Glutamatergic neuron (in vitro differentiated cells): ENCODE measurements at regions not wholly inside any gene's neighbourhood (a gene's known extent, or its start where the extent isn't known, plus 50 kb on each side); places are given as distances from the start of the nearest gene placed in this dataset.

Experiments used
- DNase-seq: peaks from one replicate; pipeline ENCODE4 v3.0.0; 2022
- H3K27ac Mint-ChIP-seq: one replicate; pipeline ENCODE4 v1.8.0; 2020; ENCODE audit warnings: mild to moderate bottlenecking, mixed read lengths, inconsistent platforms; ENCODE audit not compliant: unreplicated experiment
- H3K27me3 Mint-ChIP-seq: one replicate; pipeline ENCODE4 v1.8.0; 2020; ENCODE audit warnings: mild to moderate bottlenecking, moderate library complexity, mixed read lengths, inconsistent platforms; ENCODE audit not compliant: unreplicated experiment
- H3K36me3 Mint-ChIP-seq: one replicate; pipeline ENCODE4 v1.8.0; 2020; ENCODE audit warnings: mild to moderate bottlenecking, mixed read lengths, inconsistent platforms; ENCODE audit not compliant: unreplicated experiment
- H3K4me1 Mint-ChIP-seq: one replicate; pipeline ENCODE4 v1.8.0; 2020; ENCODE audit warnings: mild to moderate bottlenecking, low read depth, mixed read lengths, inconsistent platforms; ENCODE audit not compliant: unreplicated experiment
- H3K4me3 Mint-ChIP-seq: one replicate; pipeline ENCODE4 v1.8.0; 2020; ENCODE audit warnings: mild to moderate bottlenecking, mixed read lengths, inconsistent platforms; ENCODE audit not compliant: unreplicated experiment
- H3K9me3 Mint-ChIP-seq: one replicate; pipeline ENCODE4 v1.8.0; 2020; ENCODE audit warnings: mild to moderate bottlenecking, moderate library complexity, mixed read lengths, inconsistent platforms; ENCODE audit not compliant: unreplicated experiment
- TF ChIP-seq, protein P1 (sequence below): fragments of 200-600 bp; sonication (generic); IDR thresholded peaks from one replicate; pipeline ENCODE4 v1.5.0; 2021; ENCODE audit not compliant: partially characterized antibody, unreplicated experiment

DNA sequence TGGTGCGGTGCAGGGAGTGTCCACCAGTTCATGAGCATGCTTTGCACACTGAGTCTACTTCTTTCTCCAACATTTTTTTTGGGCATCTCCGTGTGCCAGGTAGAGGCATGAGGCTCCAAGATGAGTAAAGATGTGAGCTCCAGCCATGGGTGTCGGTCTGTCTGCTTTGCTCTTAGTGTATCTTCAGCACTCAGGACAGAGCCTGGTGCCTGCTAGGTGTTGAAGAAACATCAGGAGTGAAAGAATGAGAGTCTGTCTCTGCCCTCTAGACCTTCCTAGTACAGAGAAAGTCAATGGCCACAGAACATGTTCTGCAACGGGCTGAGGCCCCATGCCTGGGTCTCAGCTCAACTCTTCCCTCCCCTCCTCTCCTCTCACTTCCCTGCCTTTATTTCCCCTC lies 486.5 kb downstream of the TBC1D22A start:
- H3K27me3 Mint-ChIP-seq = peaks cover 6% of the 10 kb centered on the region
- no peak overlapping the region for H3K4me3 Mint-ChIP-seq
- peaks cover 18% of the 10 kb centered on the region for H3K9me3 Mint-ChIP-seq
- H3K36me3 Mint-ChIP-seq = peaks cover 20% of the 10 kb centered on the region
- TF ChIP-seq, protein P1, sequence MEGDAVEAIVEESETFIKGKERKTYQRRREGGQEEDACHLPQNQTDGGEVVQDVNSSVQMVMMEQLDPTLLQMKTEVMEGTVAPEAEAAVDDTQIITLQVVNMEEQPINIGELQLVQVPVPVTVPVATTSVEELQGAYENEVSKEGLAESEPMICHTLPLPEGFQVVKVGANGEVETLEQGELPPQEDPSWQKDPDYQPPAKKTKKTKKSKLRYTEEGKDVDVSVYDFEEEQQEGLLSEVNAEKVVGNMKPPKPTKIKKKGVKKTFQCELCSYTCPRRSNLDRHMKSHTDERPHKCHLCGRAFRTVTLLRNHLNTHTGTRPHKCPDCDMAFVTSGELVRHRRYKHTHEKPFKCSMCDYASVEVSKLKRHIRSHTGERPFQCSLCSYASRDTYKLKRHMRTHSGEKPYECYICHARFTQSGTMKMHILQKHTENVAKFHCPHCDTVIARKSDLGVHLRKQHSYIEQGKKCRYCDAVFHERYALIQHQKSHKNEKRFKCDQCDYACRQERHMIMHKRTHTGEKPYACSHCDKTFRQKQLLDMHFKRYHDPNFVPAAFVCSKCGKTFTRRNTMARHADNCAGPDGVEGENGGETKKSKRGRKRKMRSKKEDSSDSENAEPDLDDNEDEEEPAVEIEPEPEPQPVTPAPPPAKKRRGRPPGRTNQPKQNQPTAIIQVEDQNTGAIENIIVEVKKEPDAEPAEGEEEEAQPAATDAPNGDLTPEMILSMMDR = no peak
- no peak overlapping the region for H3K27ac Mint-ChIP-seq
- no peaks in the 10 kb centered on the region for H3K4me1 Mint-ChIP-seq
- DNase-seq = no peak

DNA sequence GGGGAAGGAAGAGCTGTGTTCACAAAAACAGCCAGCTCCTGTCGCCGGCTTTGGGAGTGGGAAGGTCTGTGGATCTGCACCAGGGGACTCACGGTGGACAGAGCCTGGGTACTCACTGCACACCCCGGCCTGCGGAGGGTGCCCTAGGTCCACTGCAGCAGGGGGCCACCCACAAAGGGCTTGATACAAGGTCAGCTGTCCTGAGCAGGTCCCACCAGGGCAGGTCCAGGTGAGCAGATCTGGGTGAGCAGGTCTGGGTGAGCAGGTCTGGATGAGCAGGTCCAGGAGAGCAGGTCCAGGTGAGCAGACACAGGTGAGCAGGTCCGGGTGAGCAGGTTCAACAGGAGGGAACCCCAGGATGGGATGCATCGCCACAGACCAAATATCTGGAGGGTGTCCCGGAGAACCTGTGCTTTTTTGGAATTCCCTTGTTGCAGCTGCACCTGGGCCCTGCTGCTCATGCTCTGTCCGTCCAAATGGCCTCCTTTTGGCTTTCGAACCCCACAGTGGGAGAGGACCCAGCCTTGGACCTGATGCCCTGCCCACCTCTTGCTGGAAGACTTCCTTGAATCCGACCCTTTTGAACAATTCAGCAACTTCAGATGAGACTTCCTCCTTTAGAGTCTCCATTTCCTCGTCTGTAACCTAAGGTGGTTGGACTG lies 485.3 kb downstream of the TBC1D22A start:
- H3K4me1 Mint-ChIP-seq = no peaks in the 10 kb centered on the region
- peaks cover 20% of the 10 kb centered on the region for H3K36me3 Mint-ChIP-seq
- no peak overlapping the region for H3K4me3 Mint-ChIP-seq
- no peak overlapping the region for H3K27ac Mint-ChIP-seq
- TF ChIP-seq, protein P1 = no peak
- H3K9me3 Mint-ChIP-seq = peaks cover 18% of the 10 kb centered on the region
- peaks cover 6% of the 10 kb centered on the region for H3K27me3 Mint-ChIP-seq
- no peak for DNase-seq

DNA sequence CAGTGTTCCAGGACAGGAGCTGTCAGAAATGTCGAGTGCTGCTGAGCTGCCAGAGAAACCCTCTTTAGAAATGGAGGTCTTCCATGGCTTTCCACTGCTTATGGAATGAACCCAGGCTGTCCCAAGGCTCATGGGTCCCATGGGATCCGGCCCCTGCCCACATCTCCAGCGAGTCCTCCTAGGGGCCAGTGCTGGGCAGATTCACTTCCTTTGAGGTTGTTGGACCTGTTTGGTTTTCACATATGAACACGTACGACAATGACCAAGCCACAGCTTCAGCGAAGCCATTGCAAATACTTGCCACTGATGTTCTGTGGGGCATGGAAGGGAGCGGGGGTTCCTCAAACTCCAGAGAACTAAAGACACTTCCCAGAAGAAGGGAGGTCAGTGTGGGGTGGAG lies 483.3 kb downstream of the TBC1D22A start:
- Mint-ChIP-seq H3K9me3 (peaks cover 14% of the 10 kb centered on the region), H3K4me1 (no peaks in the 10 kb centered on the region), H3K36me3 (peaks cover 20% of the 10 kb centered on the region), H3K27me3 (peaks cover 6% of the 10 kb centered on the region), H3K4me3 (no peak overlapping the region), H3K27ac (no peak overlapping the region)
- no peak for DNase-seq
- TF ChIP-seq, protein P1 = no peak

DNA sequence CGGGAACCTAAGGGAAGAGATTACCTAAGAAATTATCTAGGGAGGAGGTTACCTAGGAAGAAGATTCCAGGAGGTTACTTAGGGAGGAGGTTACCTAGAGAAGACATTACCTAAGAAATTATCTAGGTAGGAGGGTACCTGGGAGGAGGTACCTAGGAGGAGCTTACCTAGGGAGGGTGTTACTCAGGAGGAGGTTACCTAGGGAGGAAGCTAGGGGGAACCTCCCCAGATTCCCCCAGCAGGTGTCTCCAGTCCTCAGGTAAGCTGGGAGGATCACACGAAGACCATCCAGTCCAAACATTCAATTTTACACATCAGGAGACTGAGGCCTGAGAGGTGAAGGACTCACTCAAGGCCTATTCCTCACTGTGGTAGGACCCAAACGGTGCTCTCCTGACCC lies 482.8 kb downstream of the TBC1D22A start:
- no peak overlapping the region for H3K4me3 Mint-ChIP-seq
- peaks cover 17% of the 10 kb centered on the region for H3K9me3 Mint-ChIP-seq
- H3K4me1 Mint-ChIP-seq = no peaks in the 10 kb centered on the region
- H3K36me3 Mint-ChIP-seq = peaks cover 20% of the 10 kb centered on the region
- no peak for DNase-seq
- H3K27ac Mint-ChIP-seq = no peak overlapping the region
- TF ChIP-seq, protein P1 = no peak
- H3K27me3 Mint-ChIP-seq = peaks cover 6% of the 10 kb centered on the region

DNA sequence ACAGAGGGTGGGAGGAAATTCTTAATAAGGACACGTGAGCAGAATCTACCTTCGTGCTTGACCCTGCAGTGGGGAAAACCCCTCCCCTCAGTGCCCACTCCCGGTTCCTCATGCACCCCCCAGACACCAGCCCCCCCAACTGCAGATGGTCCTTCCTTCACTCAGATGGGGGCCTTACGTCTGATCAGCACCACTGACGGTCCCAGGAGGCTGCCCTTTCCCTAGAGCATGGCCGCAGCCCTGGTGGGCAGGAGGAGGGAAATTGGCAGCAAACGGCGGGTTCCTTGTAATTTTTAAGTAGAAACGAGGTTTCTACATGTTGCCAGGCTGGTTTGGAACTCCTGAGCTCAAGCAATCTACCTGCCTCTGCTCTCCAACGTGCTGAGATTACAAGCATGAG lies 477.7 kb downstream of the TBC1D22A start:
- DNase-seq = no peak
- TF ChIP-seq, protein P1 = no peak
- no peak overlapping the region for H3K27ac Mint-ChIP-seq
- peaks cover 4% of the 10 kb centered on the region for H3K9me3 Mint-ChIP-seq
- no peaks in the 10 kb centered on the region for H3K4me1 Mint-ChIP-seq
- H3K27me3 Mint-ChIP-seq = peaks cover 5% of the 10 kb centered on the region
- peaks cover 9% of the 10 kb centered on the region for H3K36me3 Mint-ChIP-seq
- no peak overlapping the region for H3K4me3 Mint-ChIP-seq
